ENCODE measurements at regions not wholly inside any gene's neighbourhood (a gene's known extent, or its start where the extent isn't known, plus 50 kb on each side); places are given as distances from the start of the nearest gene placed in this dataset.
A peak's percentile ranks its signal among the peaks of the same experiment; 100 is the strongest.

DNA sequence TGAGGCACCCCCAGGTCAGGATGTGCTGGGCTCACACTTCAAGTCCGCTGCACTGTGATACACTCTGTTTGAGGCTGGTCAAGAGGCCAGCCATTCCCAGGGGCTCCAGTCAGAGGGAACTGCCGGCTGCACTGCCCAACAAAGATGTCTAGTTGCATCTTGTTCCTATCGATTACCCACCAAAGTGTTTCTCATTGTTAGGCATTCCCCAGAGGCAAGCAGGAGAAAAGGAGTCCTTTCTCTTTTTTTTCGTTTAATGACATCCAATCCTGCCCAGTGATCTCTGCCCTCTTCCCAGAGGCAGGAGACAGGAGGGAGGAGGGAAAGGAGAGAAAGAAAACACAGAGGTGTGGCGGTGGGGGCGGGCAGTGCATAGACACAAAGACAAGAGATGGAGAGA lies 150.4 kb downstream of the OMA1 start:
- no peak overlapping the region for H2AFZ ChIP-seq (ENCODE audit: low read length)

DNA sequence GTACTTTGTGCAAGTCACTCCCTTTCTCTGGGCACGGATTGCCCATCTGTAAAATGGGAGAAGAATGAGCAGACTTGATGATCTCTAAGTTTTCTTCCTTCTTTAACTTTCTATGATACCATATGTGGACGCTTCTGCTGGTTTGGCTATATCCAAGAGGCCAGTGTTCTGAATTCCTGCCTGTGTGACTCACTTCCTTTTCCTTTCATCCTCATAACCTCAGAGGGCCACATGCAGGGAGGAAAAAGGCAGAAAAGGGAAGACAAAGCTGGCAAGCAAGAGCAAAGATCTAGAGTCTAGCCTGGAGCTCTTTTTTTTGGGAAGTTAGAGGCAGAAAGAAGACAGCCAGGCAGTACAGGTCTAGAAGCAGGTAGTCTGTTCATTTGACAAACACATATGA lies 151.2 kb downstream of the OMA1 start:
- no peak for DNase-seq
- Histone ChIP-seq H3K4me2 (ENCODE audit: low read depth, low read length, poor library complexity, severe bottlenecking) (no peak overlapping the region), H3K27me3 (ENCODE audit: low read length) (0 out of 2 replicates have a peak, but pooled peaks cover 2% of the 10 kb centered on the region), H3K27ac (ENCODE audit: low read length) (no peak overlapping the region), H4K20me1 (ENCODE audit: insufficient read depth, low read depth, low read length) (no peaks in the 10 kb centered on the region), H2AFZ (ENCODE audit: low read length) (no peak overlapping the region), H3K4me1 (ENCODE audit: low read length) (peaks cover 39% of the 10 kb centered on the region), H3K9me3 (ENCODE audit: low read length) (no peaks in the 10 kb centered on the region), H3K79me2 (ENCODE audit: low read length) (no peaks in the 10 kb centered on the region), H3K9me2 (replicated peaks; ENCODE audit: insufficient read depth, low read length) (no peaks in the 10 kb centered on the region), H3K9ac (ENCODE audit: low read length) (no peak overlapping the region), H3K36me3 (ENCODE audit: insufficient read depth, low read length) (no peaks in the 10 kb centered on the region), H3K4me3 (ENCODE audit: low read length) (no peak overlapping the region)

More for the DNA sequence above, 150.4 kb downstream of the OMA1 start:
- H3K27me3 ChIP-seq (ENCODE audit: low read length), result 0 out of 2 replicates have a peak, but pooled peaks cover 2% of the 10 kb centered on the region
- no peaks in the 10 kb centered on the region for H3K79me2 ChIP-seq (ENCODE audit: low read length)
- H3K4me2 ChIP-seq (ENCODE audit: low read depth, low read length, poor library complexity, severe bottlenecking), result no peak overlapping the region
- no peak overlapping the region for H3K9ac ChIP-seq (ENCODE audit: low read length)
- H3K4me1 ChIP-seq (ENCODE audit: low read length), result peaks cover 32% of the 10 kb centered on the region
- no peak for DNase-seq
- no peaks in the 10 kb centered on the region for H3K9me2 ChIP-seq (replicated peaks; ENCODE audit: insufficient read depth, low read length)
- H3K4me3 ChIP-seq (ENCODE audit: low read length), result no peak overlapping the region
- H4K20me1 ChIP-seq (ENCODE audit: insufficient read depth, low read depth, low read length), result no peaks in the 10 kb centered on the region
- H3K27ac ChIP-seq (ENCODE audit: low read length), result no peak overlapping the region
- H3K9me3 ChIP-seq (ENCODE audit: low read length), result no peaks in the 10 kb centered on the region
- H3K36me3 ChIP-seq (ENCODE audit: insufficient read depth, low read length), result no peaks in the 10 kb centered on the region

DNA sequence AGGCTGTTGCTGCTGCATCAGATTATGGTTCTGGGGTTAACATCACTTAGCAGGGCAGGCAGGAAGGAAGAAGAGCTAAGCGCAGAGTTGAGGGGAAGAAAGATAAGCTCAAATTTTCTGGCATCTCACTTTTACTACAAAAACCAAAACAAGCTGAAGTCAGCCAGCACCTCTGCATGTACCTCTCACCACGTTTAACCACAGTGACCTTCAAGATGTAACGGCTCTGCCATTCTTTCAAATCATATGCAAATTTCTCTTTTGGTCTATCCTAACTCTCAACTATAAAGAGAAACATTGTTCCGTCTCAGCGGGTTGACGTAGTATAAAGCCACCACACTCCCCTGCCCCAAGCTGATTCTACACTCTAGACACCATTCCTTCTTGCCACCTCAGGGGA lies 154.4 kb downstream of the OMA1 start:
- no peaks in the 10 kb centered on the region for H3K36me3 ChIP-seq (ENCODE audit: insufficient read depth, low read length)
- H3K4me2 ChIP-seq (ENCODE audit: low read depth, low read length, poor library complexity, severe bottlenecking), result peak overlapping the region; percentile 61
- peak overlapping the region; percentile 76 for H3K27ac ChIP-seq (ENCODE audit: low read length)
- no peaks in the 10 kb centered on the region for H3K79me2 ChIP-seq (ENCODE audit: low read length)
- peaks cover 33% of the 10 kb centered on the region for H3K4me1 ChIP-seq (ENCODE audit: low read length)
- H3K9me2 ChIP-seq (replicated peaks; ENCODE audit: insufficient read depth, low read length), result no peaks in the 10 kb centered on the region
- H3K27me3 ChIP-seq (ENCODE audit: low read length), result no peaks in the 10 kb centered on the region
- H2AFZ ChIP-seq (ENCODE audit: low read length), result peak overlapping the region; percentile 29; the same call in 1 of the 2 replicates
- DNase-seq, result peak; percentile 82
- H3K9ac ChIP-seq (ENCODE audit: low read length), result peak overlapping the region; percentile 25; the same call in 1 of the 2 replicates
- peak overlapping the region; percentile 35 for H3K4me3 ChIP-seq (ENCODE audit: low read length)
- H3K9me3 ChIP-seq (ENCODE audit: low read length), result no peaks in the 10 kb centered on the region
- no peaks in the 10 kb centered on the region for H4K20me1 ChIP-seq (ENCODE audit: insufficient read depth, low read depth, low read length)

DNA sequence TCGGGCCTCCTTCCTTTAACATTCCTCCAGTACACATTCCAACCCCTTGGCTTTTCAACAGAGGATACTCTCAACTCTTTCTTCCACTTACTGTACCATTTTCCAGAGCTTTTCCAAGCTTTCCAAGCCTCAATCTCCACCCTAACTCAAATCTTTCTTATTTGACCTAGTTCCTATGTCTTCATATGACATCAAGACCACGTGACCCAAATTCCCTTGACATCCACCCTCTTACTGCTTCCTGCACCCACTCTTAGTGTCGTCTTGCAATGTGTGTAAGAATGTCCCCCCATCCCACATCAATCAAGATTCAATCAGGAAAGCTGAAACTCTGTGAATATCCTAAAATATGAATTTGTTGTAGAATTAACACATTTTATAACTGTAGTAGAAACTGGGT lies 155.0 kb downstream of the OMA1 start:
- Histone ChIP-seq H2AFZ (ENCODE audit: low read length) (0 out of 2 replicates have a peak overlapping the region, but pooled peaks have one; percentile 29), H3K27ac (ENCODE audit: low read length) (peak overlapping the region; percentile 76), H3K79me2 (ENCODE audit: low read length) (no peaks in the 10 kb centered on the region), H3K36me3 (ENCODE audit: insufficient read depth, low read length) (no peaks in the 10 kb centered on the region), H3K9me3 (ENCODE audit: low read length) (no peaks in the 10 kb centered on the region), H4K20me1 (ENCODE audit: insufficient read depth, low read depth, low read length) (no peaks in the 10 kb centered on the region), H3K27me3 (ENCODE audit: low read length) (no peaks in the 10 kb centered on the region), H3K4me2 (ENCODE audit: low read depth, low read length, poor library complexity, severe bottlenecking) (peak overlapping the region; percentile 61), H3K9ac (ENCODE audit: low read length) (0 out of 2 replicates have a peak overlapping the region, but pooled peaks have one; percentile 25), H3K9me2 (replicated peaks; ENCODE audit: insufficient read depth, low read length) (no peaks in the 10 kb centered on the region), H3K4me3 (ENCODE audit: low read length) (peak overlapping the region; percentile 35), H3K4me1 (ENCODE audit: low read length) (peaks cover 33% of the 10 kb centered on the region)
- peak; percentile 41 for DNase-seq

DNA sequence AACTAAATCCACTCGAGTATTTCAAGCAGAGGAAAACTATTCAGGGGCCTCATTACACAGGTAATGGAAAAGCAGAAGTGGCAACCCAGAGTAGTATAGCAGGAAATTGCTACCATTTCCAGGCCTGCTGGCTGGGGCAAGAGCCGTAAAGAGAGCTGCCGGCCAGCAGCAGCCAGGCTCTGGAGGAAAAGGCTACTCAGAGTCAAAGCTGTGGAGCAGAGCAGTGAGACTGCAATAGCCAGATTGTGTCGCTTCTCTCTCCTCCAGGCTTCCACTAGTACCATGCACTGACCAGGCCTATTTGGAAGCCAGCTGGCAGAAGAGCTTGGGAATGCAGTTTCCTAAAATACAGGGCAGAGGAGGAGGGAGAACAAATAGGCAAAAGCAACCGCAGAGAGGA lies 155.5 kb downstream of the OMA1 start:
- Histone ChIP-seq H3K27ac (ENCODE audit: low read length) (no peak overlapping the region), H3K27me3 (ENCODE audit: low read length) (no peaks in the 10 kb centered on the region), H3K4me1 (ENCODE audit: low read length) (peaks cover 33% of the 10 kb centered on the region), H2AFZ (ENCODE audit: low read length) (no peak overlapping the region), H3K36me3 (ENCODE audit: insufficient read depth, low read length) (no peaks in the 10 kb centered on the region), H4K20me1 (ENCODE audit: insufficient read depth, low read depth, low read length) (no peaks in the 10 kb centered on the region), H3K9ac (ENCODE audit: low read length) (no peak overlapping the region), H3K9me2 (replicated peaks; ENCODE audit: insufficient read depth, low read length) (no peaks in the 10 kb centered on the region), H3K4me2 (ENCODE audit: low read depth, low read length, poor library complexity, severe bottlenecking) (no peak overlapping the region), H3K4me3 (ENCODE audit: low read length) (no peak overlapping the region), H3K9me3 (ENCODE audit: low read length) (no peaks in the 10 kb centered on the region), H3K79me2 (ENCODE audit: low read length) (no peaks in the 10 kb centered on the region)
- peak; percentile 45 for DNase-seq

DNA sequence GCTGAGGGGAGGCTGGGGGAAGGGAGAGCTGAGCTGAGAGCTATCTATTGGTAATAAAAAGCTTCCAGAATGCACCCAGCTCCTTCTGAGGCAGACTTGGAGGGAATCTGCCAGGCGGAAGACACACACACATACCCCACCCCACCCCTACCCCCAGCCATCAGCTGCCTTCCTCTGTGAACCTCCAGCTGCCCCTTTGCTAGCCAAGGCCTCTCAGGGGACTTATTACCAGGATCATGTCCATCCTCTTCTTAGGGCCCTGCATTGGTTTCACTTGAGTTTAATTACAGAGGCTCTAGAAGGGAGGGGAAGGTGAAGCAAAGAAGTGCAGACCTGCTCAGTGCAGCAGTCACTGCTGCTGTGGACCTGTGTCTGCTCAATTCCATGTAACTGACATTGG lies 156.4 kb downstream of the OMA1 start:
- Histone ChIP-seq H3K27me3 (ENCODE audit: low read length) (no peaks in the 10 kb centered on the region), H3K9ac (ENCODE audit: low read length) (no peak overlapping the region), H3K79me2 (ENCODE audit: low read length) (no peaks in the 10 kb centered on the region), H2AFZ (ENCODE audit: low read length) (no peak overlapping the region), H3K4me3 (ENCODE audit: low read length) (no peak overlapping the region), H3K9me3 (ENCODE audit: low read length) (no peaks in the 10 kb centered on the region), H3K4me2 (ENCODE audit: low read depth, low read length, poor library complexity, severe bottlenecking) (no peak overlapping the region), H3K9me2 (replicated peaks; ENCODE audit: insufficient read depth, low read length) (no peaks in the 10 kb centered on the region), H3K27ac (ENCODE audit: low read length) (no peak overlapping the region), H4K20me1 (ENCODE audit: insufficient read depth, low read depth, low read length) (no peaks in the 10 kb centered on the region), H3K4me1 (ENCODE audit: low read length) (peaks cover 33% of the 10 kb centered on the region), H3K36me3 (ENCODE audit: insufficient read depth, low read length) (no peaks in the 10 kb centered on the region)
- DNase-seq, result no peak

DNA sequence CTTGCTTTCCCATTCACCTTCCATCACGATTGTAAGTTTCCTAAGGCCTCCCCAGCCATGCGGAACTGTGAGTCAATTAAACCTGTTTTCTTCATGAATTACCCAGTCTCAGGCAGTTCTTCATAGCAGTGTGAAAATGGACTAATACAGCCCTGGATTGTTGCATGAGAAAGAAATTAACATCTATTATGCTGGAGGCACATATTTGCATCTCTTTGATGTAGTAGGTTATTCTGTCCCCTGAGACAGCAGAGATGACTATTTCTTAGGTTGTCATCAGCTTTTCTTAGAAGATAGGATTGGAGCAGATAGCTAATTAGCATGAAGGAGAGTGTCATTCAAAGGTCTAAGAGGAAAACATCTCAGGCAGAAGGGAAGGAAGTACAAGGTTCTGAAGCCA lies 166.2 kb downstream of the OMA1 start:
- no peaks in the 10 kb centered on the region for H3K36me3 ChIP-seq (ENCODE audit: insufficient read depth, low read length)
- no peaks in the 10 kb centered on the region for H3K27me3 ChIP-seq (ENCODE audit: low read length)
- H3K9ac ChIP-seq (ENCODE audit: low read length), result no peak overlapping the region
- no peak overlapping the region for H3K27ac ChIP-seq (ENCODE audit: low read length)
- H3K4me1 ChIP-seq (ENCODE audit: low read length), result no peaks in the 10 kb centered on the region
- H4K20me1 ChIP-seq (ENCODE audit: insufficient read depth, low read depth, low read length), result no peaks in the 10 kb centered on the region
- no peak overlapping the region for H3K4me3 ChIP-seq (ENCODE audit: low read length)
- H3K4me2 ChIP-seq (ENCODE audit: low read depth, low read length, poor library complexity, severe bottlenecking), result no peak overlapping the region
- H3K79me2 ChIP-seq (ENCODE audit: low read length), result no peaks in the 10 kb centered on the region
- DNase-seq, result no peak
- H3K9me3 ChIP-seq (ENCODE audit: low read length), result no peaks in the 10 kb centered on the region; the same call in 1 of the 2 replicates
- no peak overlapping the region for H2AFZ ChIP-seq (ENCODE audit: low read length)
- no peaks in the 10 kb centered on the region for H3K9me2 ChIP-seq (replicated peaks; ENCODE audit: insufficient read depth, low read length)

DNA sequence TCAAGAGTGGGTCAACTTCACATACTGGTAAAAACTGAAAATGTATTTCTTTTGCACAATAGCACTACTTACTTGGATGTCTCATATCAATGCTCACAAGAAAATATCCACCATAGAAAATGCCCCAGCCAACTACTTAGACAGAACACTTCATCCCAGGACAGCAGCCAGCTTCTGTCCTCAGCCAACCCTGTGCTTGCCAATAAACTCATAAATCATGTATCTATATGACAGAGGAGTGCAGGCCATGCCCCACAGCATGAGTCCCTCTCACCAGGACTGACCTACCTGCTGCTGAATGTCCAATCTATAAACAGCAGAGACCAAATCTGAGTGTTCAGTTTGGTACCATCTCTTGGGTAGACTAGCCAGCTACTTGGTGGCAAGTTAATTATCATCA lies 179.3 kb downstream of the OMA1 start:
- Histone ChIP-seq H3K79me2 (ENCODE audit: low read length) (no peaks in the 10 kb centered on the region), H3K9me3 (ENCODE audit: low read length) (no peaks in the 10 kb centered on the region), H3K4me1 (ENCODE audit: low read length) (no peaks in the 10 kb centered on the region), H3K9me2 (replicated peaks; ENCODE audit: insufficient read depth, low read length) (no peaks in the 10 kb centered on the region), H2AFZ (ENCODE audit: low read length) (no peak overlapping the region), H3K4me2 (ENCODE audit: low read depth, low read length, poor library complexity, severe bottlenecking) (no peak overlapping the region), H4K20me1 (ENCODE audit: insufficient read depth, low read depth, low read length) (no peaks in the 10 kb centered on the region), H3K9ac (ENCODE audit: low read length) (no peak overlapping the region), H3K27ac (ENCODE audit: low read length) (no peak overlapping the region), H3K36me3 (ENCODE audit: insufficient read depth, low read length) (no peaks in the 10 kb centered on the region), H3K27me3 (ENCODE audit: low read length) (no peaks in the 10 kb centered on the region), H3K4me3 (ENCODE audit: low read length) (no peak overlapping the region)
- DNase-seq, result no peak

DNA sequence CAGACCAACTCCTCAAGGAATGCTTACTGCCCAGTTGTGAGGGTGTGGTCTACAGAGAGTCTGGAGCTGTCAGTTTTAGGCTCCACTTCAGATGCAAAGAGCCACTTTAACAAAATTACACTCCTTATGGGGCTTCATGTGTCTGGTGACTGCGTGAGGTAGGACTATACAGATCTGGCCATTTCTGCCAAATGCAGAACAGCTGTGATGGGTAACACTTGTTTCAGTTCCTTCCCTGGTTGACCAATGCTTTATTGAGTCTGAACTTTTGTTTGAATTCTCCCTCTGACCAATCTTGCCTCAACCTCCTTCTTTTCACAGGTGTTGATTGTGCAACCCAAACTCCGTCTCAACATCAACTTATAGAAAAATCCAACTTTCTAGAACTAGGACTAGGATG lies 181.2 kb downstream of the OMA1 start:
- H3K4me2 ChIP-seq (ENCODE audit: low read depth, low read length, poor library complexity, severe bottlenecking), result no peak overlapping the region
- no peaks in the 10 kb centered on the region for H3K9me3 ChIP-seq (ENCODE audit: low read length)
- no peaks in the 10 kb centered on the region for H3K9me2 ChIP-seq (replicated peaks; ENCODE audit: insufficient read depth, low read length)
- H4K20me1 ChIP-seq (ENCODE audit: insufficient read depth, low read depth, low read length), result no peaks in the 10 kb centered on the region
- H3K79me2 ChIP-seq (ENCODE audit: low read length), result no peaks in the 10 kb centered on the region
- no peak for DNase-seq
- H2AFZ ChIP-seq (ENCODE audit: low read length), result no peak overlapping the region
- no peaks in the 10 kb centered on the region for H3K36me3 ChIP-seq (ENCODE audit: insufficient read depth, low read length)
- no peak overlapping the region for H3K27ac ChIP-seq (ENCODE audit: low read length)
- H3K4me1 ChIP-seq (ENCODE audit: low read length), result no peaks in the 10 kb centered on the region
- no peak overlapping the region for H3K9ac ChIP-seq (ENCODE audit: low read length)
- no peak overlapping the region for H3K4me3 ChIP-seq (ENCODE audit: low read length)
- no peaks in the 10 kb centered on the region for H3K27me3 ChIP-seq (ENCODE audit: low read length)
